ENCODE measurements at regions not wholly inside any gene's neighbourhood (a gene's known extent, or its start where the extent isn't known, plus 50 kb on each side); places are given as distances from the start of the nearest gene placed in this dataset.

DNA sequence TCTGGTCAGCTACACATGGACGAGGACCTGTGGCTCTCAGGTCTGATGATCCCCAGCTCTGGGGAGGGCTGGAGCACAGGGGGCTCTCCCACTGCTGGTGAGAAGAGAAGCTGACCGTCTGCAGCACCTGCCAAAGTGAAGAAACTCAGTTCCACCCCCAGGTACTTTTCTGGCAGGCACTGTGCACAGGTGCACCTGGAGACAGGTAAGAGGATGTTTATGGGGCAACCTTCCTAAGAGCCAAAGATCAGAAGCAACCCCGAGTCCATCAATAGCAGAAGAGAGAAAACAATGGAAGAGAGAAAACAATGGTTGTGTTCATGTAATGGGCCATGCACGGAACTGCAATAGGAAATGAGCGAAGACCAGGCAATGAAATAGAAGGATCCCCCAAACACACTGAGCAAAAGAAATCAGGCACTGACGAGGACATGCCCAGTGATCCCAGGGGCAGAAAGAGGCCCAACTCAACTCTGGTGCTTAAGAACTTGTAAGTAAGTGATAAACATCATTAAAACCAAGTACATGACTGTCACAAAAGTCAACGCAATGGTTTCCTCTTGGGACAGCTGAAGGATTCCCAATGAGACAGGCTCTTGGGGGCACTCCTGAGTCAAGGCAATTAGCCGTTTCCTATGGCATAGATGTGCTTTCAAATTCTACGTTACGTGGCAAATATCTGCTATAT lies 95.0 kb upstream of the ALDH1A3 start (continued):
- TF ChIP-seq CHD7 (IDR thresholded peaks at IDR 0.05; ENCODE audit: insufficient replicate concordance, low read length) (no peak), POU5F1 (IDR thresholded peaks at IDR 0.05; ENCODE audit: low read depth, low read length) (no peak), NRF1 (IDR thresholded peaks at IDR 0.05; ENCODE audit: low read depth, low read length) (no peak), EP300 (IDR thresholded peaks at IDR 0.05; ENCODE audit: borderline replicate concordance in 1 of 2, low read depth in 2 of 2, low read length in 2 of 2) (no peak), KDM1A (IDR thresholded peaks at IDR 0.05; ENCODE audit: borderline replicate concordance, low read length) (no peak), BRCA1 (IDR thresholded peaks at IDR 0.05; ENCODE audit: low read depth, low read length) (no peak), SAP30 (IDR thresholded peaks at IDR 0.05; ENCODE audit: insufficient read depth, insufficient replicate concordance, low read length) (no peak), TBP (IDR thresholded peaks at IDR 0.05; ENCODE audit: low read depth, low read length) (no peak), CBX5 (IDR thresholded peaks at IDR 0.05; ENCODE audit: low read depth, low read length) (no peak), RNF2 (IDR thresholded peaks at IDR 0.05; ENCODE audit: borderline replicate concordance, low read depth, low read length, missing control alignments, poor library complexity, severe bottlenecking) (no peak)

Data from H1 (cell line).